B cell (primary cell): ENCODE measurements at regions not wholly inside any gene's neighbourhood (a gene's known extent, or its start where the extent isn't known, plus 50 kb on each side); places are given as distances from the start of the nearest gene placed in this dataset.

Source experiments
- EZH2 ChIP-seq: IDR thresholded peaks from 2 replicates; pipeline ENCODE4 v1.6.1; 2012; ENCODE audit warnings: borderline replicate concordance, low read depth, mild to moderate bottlenecking, moderate library complexity, low read length; ENCODE audit not compliant: insufficient read depth, poor library complexity, severe bottlenecking
- TF ChIP-seq, protein P1 (sequence below): fragments of 200-600 bp; IDR thresholded peaks from one replicate; pipeline ENCODE4 v1.8.0; 2022; ENCODE audit warnings: antibody characterized with exemption, mild to moderate bottlenecking

DNA sequence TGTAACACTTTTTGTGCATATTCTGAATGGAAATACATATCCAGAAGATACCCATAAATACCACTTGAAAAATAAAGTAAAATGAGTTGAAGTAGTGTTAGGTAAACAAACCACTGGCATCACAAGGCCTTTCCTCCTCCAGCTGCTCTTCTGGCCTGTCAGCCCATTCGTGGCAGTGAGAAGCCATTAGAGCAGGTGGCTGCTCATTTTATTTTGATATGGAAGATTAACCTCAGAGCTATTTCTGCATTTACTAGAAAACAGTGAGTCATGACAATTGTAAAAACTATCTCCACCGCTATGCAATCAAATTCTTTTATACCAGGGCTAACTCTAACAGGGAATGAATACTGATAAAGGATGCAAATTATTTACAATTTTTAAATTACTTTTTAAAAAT is 2898.1 kb downstream of the PCDH9 start:
- TF ChIP-seq, protein P1, sequence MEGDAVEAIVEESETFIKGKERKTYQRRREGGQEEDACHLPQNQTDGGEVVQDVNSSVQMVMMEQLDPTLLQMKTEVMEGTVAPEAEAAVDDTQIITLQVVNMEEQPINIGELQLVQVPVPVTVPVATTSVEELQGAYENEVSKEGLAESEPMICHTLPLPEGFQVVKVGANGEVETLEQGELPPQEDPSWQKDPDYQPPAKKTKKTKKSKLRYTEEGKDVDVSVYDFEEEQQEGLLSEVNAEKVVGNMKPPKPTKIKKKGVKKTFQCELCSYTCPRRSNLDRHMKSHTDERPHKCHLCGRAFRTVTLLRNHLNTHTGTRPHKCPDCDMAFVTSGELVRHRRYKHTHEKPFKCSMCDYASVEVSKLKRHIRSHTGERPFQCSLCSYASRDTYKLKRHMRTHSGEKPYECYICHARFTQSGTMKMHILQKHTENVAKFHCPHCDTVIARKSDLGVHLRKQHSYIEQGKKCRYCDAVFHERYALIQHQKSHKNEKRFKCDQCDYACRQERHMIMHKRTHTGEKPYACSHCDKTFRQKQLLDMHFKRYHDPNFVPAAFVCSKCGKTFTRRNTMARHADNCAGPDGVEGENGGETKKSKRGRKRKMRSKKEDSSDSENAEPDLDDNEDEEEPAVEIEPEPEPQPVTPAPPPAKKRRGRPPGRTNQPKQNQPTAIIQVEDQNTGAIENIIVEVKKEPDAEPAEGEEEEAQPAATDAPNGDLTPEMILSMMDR = no peak
- TF ChIP-seq EZH2 = no peak
